ENCODE measurements at regions not wholly inside any gene's neighbourhood (a gene's known extent, or its start where the extent isn't known, plus 50 kb on each side); places are given as distances from the start of the nearest gene placed in this dataset.

GRCh38 chr6:43962458-43962857 lies 164.8 kb downstream of the MRPL14 start:
- no peak for TF ChIP-seq ZFP3 (CRISPR knock-in tag; IDR thresholded peaks at IDR 0.05)
- TF ChIP-seq BACH2 (CRISPR knock-in tag; IDR thresholded peaks at IDR 0.05; ENCODE audit: borderline replicate concordance), result no peak
- TF ChIP-seq CREB5 (CRISPR knock-in tag; IDR thresholded peaks at IDR 0.05; ENCODE audit: low read depth), result no peak
- no peak for TF ChIP-seq ZC3H10 (CRISPR knock-in tag; IDR thresholded peaks at IDR 0.05)
- TF ChIP-seq POU6F1 (CRISPR knock-in tag; IDR thresholded peaks at IDR 0.05; ENCODE audit: borderline replicate concordance, low read depth), result no peak
- no peak for TF ChIP-seq SNAI2 (CRISPR knock-in tag; IDR thresholded peaks at IDR 0.05)
- TF ChIP-seq ZNF8 (CRISPR knock-in tag; IDR thresholded peaks at IDR 0.05), result no peak
- no peak for TF ChIP-seq CSRNP3 (CRISPR knock-in tag; IDR thresholded peaks at IDR 0.05)
- TF ChIP-seq GLIS3 (CRISPR knock-in tag; IDR thresholded peaks at IDR 0.05), result no peak
- no peak for ATAC-seq

GRCh38 chr6:43957273-43957672 lies 170.0 kb downstream of the MRPL14 start:
- no peak for TF ChIP-seq PPARA (CRISPR knock-in tag; IDR thresholded peaks at IDR 0.05; ENCODE audit: borderline replicate concordance)
- TF ChIP-seq ZNF70 (CRISPR knock-in tag; IDR thresholded peaks at IDR 0.05), result no peak
- TF ChIP-seq POU6F1 (CRISPR knock-in tag; IDR thresholded peaks at IDR 0.05; ENCODE audit: borderline replicate concordance, low read depth), result no peak
- no peak for TF ChIP-seq CREB5 (CRISPR knock-in tag; IDR thresholded peaks at IDR 0.05; ENCODE audit: low read depth)
- TF ChIP-seq, protein P1, sequence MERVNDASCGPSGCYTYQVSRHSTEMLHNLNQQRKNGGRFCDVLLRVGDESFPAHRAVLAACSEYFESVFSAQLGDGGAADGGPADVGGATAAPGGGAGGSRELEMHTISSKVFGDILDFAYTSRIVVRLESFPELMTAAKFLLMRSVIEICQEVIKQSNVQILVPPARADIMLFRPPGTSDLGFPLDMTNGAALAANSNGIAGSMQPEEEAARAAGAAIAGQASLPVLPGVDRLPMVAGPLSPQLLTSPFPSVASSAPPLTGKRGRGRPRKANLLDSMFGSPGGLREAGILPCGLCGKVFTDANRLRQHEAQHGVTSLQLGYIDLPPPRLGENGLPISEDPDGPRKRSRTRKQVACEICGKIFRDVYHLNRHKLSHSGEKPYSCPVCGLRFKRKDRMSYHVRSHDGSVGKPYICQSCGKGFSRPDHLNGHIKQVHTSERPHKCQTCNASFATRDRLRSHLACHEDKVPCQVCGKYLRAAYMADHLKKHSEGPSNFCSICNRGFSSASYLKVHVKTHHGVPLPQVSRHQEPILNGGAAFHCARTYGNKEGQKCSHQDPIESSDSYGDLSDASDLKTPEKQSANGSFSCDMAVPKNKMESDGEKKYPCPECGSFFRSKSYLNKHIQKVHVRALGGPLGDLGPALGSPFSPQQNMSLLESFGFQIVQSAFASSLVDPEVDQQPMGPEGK (CRISPR knock-in tag; IDR thresholded peaks at IDR 0.05; ENCODE audit: borderline replicate concordance), result no peak
- TF ChIP-seq ZNF565 (CRISPR knock-in tag; conservative IDR thresholded peaks at IDR 0.05; ENCODE audit: low read depth), result no peak
- TF ChIP-seq ESRRG (CRISPR knock-in tag; IDR thresholded peaks at IDR 0.05), result no peak
- no peak for TF ChIP-seq CSRNP3 (CRISPR knock-in tag; IDR thresholded peaks at IDR 0.05)
- TF ChIP-seq ZNF8 (CRISPR knock-in tag; IDR thresholded peaks at IDR 0.05), result no peak
- no peak for TF ChIP-seq OSR1 (CRISPR knock-in tag; IDR thresholded peaks at IDR 0.05)
- TF ChIP-seq BACH2 (CRISPR knock-in tag; IDR thresholded peaks at IDR 0.05; ENCODE audit: borderline replicate concordance), result no peak
- no peak for TF ChIP-seq GLIS3 (CRISPR knock-in tag; IDR thresholded peaks at IDR 0.05)
- ATAC-seq, result no peak

DNA sequence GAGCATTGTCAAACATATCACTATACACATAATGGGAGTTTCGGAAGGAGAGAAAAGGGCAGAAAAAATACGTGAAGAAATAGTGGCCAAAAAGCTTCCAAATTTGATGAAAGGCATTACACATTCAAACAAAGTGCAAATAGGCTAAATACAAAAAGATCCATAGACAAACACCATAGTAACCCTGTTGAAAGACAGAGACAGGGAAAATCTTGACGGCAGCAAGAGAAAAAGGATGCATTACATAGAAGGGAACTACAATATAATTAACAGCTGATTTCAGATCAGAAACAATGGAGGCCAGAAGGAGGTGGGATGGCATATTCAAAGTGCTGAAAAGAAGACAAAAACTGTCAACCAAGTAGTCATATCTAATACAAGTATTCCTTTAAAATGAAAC lies 170.8 kb downstream of the MRPL14 start:
- no peak for TF ChIP-seq RARB (CRISPR knock-in tag; IDR thresholded peaks at IDR 0.05)
- TF ChIP-seq ARNTL (CRISPR knock-in tag; IDR thresholded peaks at IDR 0.05; ENCODE audit: borderline replicate concordance, low read depth), result no peak
- no peak for TF ChIP-seq OSR1 (CRISPR knock-in tag; IDR thresholded peaks at IDR 0.05)
- no peak for TF ChIP-seq ESRRG (CRISPR knock-in tag; IDR thresholded peaks at IDR 0.05)
- no peak for TF ChIP-seq SNAI2 (CRISPR knock-in tag; IDR thresholded peaks at IDR 0.05)
- TF ChIP-seq ZNF70 (CRISPR knock-in tag; IDR thresholded peaks at IDR 0.05), result no peak
- no peak for TF ChIP-seq ZNF565 (CRISPR knock-in tag; conservative IDR thresholded peaks at IDR 0.05; ENCODE audit: low read depth)
- no peak for TF ChIP-seq CSRNP3 (CRISPR knock-in tag; IDR thresholded peaks at IDR 0.05)
- no peak for ATAC-seq
